ENCODE measurements at regions not wholly inside any gene's neighbourhood (a gene's known extent, or its start where the extent isn't known, plus 50 kb on each side); places are given as distances from the start of the nearest gene placed in this dataset.
A peak's percentile ranks its signal among the peaks of the same experiment; 100 is the strongest.

DNA sequence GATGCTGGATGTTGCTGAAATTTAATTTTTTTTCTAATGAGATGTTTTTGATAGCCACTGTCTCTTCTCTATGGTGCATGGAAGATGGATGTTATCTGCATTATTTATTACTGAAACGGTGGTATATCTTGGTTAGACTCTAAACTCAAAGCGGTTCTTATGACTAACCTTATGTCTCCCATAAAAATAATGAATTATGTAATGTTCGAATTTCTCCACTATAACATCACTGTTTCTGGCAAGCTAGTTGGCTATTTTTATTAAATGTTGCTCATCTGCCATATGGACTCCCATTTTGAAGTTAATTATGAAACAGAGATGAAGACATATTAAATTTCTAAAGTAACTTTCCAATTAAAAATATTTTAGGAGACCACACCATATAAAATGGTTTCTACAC, 808.6 kb upstream of the ADGRL4 start:
- H3K27ac ChIP-seq (ENCODE audit: low read depth, low read length, poor library complexity, severe bottlenecking): no peak overlapping the region
- 0 out of 2 replicates have a peak overlapping the region, but pooled peaks have one; percentile 3 for H2AFZ ChIP-seq (ENCODE audit: low read length)
- POLR2A ChIA-PET: no interaction called here

DNA sequence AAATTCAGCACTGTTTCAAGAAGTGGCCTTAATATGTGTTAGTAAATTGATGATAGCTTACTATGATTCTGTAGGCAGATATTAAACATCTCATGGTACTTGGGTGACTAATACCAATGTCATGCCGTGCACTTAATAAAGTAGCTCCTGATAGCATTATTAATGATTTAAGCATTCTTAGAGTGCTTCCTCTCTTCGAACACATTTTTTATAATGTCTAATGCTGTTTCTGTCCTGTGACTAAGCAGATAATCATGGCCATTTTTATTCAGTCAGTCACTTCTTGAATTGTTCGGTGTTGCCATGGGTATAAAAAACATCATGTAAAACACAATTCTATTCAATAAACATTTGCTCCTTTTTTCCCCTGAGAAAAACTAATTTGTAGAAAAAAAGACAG, 804.6 kb upstream of the ADGRL4 start:
- intact Hi-C loops (cut with micrococcal nuclease; ENCODE audit: unreplicated experiment): no loop called here
- Histone ChIP-seq H3K9me2 (ENCODE audit: insufficient read depth, low read length) (no peaks in the 10 kb centered on the region), H3K4me2 (ENCODE audit: low read length) (no peak overlapping the region), H3K79me2 (ENCODE audit: insufficient read depth, low read depth, low read length) (no peaks in the 10 kb centered on the region), H2AFZ (ENCODE audit: low read length) (no peak overlapping the region), H3K4me3 (ENCODE audit: low read depth, low read length, poor library complexity, severe bottlenecking) (no peak overlapping the region), H3K4me1 (ENCODE audit: insufficient read depth, low read length, poor library complexity, severe bottlenecking) (no peaks in the 10 kb centered on the region), H4K20me1 (ENCODE audit: insufficient read depth, low read length) (no peaks in the 10 kb centered on the region), H3K36me3 (ENCODE audit: insufficient read depth, low read length) (no peaks in the 10 kb centered on the region), H3K27ac (ENCODE audit: low read depth, low read length, poor library complexity, severe bottlenecking) (no peak overlapping the region), H3K9me3 (ENCODE audit: low read length) (peaks cover 13% of the 10 kb centered on the region; the same call in 1 of the 2 replicates)
- BruUV-seq (replicated peaks): no TSS peak
- ChIA-PET POLR2A (no interaction called here), CTCF (ENCODE audit: unreplicated experiment) (no interaction called here)
- TF ChIP-seq, protein P1, sequence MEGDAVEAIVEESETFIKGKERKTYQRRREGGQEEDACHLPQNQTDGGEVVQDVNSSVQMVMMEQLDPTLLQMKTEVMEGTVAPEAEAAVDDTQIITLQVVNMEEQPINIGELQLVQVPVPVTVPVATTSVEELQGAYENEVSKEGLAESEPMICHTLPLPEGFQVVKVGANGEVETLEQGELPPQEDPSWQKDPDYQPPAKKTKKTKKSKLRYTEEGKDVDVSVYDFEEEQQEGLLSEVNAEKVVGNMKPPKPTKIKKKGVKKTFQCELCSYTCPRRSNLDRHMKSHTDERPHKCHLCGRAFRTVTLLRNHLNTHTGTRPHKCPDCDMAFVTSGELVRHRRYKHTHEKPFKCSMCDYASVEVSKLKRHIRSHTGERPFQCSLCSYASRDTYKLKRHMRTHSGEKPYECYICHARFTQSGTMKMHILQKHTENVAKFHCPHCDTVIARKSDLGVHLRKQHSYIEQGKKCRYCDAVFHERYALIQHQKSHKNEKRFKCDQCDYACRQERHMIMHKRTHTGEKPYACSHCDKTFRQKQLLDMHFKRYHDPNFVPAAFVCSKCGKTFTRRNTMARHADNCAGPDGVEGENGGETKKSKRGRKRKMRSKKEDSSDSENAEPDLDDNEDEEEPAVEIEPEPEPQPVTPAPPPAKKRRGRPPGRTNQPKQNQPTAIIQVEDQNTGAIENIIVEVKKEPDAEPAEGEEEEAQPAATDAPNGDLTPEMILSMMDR (conservative IDR thresholded peaks at IDR 0.05; ENCODE audit: low read length): no peak
- TF ChIP-seq EZH2phosphoT487 (IDR thresholded peaks at IDR 0.05; ENCODE audit: borderline replicate concordance, low read depth, low read length): no peak
- no peak for DNase-seq (ENCODE audit: low spot score)

More for the DNA sequence above, 808.6 kb upstream of the ADGRL4 start:
- 0 out of 2 replicates have a peak, but pooled peaks cover 4% of the 10 kb centered on the region for H3K9me2 ChIP-seq (ENCODE audit: insufficient read depth, low read length)
- intact Hi-C loops (cut with micrococcal nuclease; ENCODE audit: unreplicated experiment): no loop called here
- CTCF ChIA-PET (ENCODE audit: unreplicated experiment): no interaction called here
- H3K36me3 ChIP-seq (ENCODE audit: insufficient read depth, low read length): no peaks in the 10 kb centered on the region
- no peaks in the 10 kb centered on the region for H3K9me3 ChIP-seq (ENCODE audit: low read length)
- H4K20me1 ChIP-seq (ENCODE audit: insufficient read depth, low read length): no peaks in the 10 kb centered on the region
- H3K4me3 ChIP-seq (ENCODE audit: low read depth, low read length, poor library complexity, severe bottlenecking): no peak overlapping the region
- no peaks in the 10 kb centered on the region for H3K4me1 ChIP-seq (ENCODE audit: insufficient read depth, low read length, poor library complexity, severe bottlenecking)
- no peak for DNase-seq (ENCODE audit: low spot score)
- BruUV-seq (replicated peaks): no TSS peak
- H3K4me2 ChIP-seq (ENCODE audit: low read length): no peak overlapping the region
- TF ChIP-seq, protein P1 (conservative IDR thresholded peaks at IDR 0.05; ENCODE audit: low read length): no peak
- TF ChIP-seq EZH2phosphoT487 (IDR thresholded peaks at IDR 0.05; ENCODE audit: borderline replicate concordance, low read depth, low read length): no peak
- no peaks in the 10 kb centered on the region for H3K79me2 ChIP-seq (ENCODE audit: insufficient read depth, low read depth, low read length)

DNA sequence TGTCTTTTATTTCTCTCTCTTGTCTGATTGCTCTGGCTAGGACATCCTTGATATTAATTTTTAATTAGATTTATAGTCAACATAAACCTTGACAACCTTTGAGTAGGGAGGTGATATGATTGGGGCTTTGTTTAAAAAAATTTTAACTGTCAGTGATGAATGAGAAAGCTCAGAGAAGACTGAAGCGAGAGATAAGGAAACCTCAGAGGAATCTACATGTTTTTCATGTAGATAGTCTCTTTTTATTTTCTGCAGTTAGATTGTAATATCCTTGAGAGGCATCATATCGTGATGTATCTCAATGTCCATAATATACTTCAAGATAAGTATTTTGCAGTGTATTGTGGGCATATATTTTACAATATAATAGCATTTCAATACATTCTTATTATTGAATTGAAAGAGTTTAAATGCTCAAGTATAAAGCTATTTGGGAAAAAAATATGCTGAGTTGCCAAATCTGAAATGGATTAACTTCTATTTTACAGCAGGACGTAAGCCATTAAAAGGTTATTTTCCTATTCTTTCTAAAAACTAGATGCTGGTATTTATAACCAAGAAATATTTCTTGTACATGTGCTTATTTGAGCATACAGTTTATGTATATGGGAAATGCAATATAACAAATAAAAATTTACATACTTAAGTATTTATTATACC, 802.4 kb upstream of the ADGRL4 start:
- CTCF ChIA-PET (ENCODE audit: unreplicated experiment): no interaction called here
- Histone ChIP-seq H3K4me1 (ENCODE audit: insufficient read depth, low read length, poor library complexity, severe bottlenecking) (no peaks in the 10 kb centered on the region), H3K4me3 (ENCODE audit: low read depth, low read length, poor library complexity, severe bottlenecking) (no peak overlapping the region), H3K4me2 (ENCODE audit: low read length) (no peak overlapping the region), H3K36me3 (ENCODE audit: insufficient read depth, low read length) (no peaks in the 10 kb centered on the region), H3K79me2 (ENCODE audit: insufficient read depth, low read depth, low read length) (no peaks in the 10 kb centered on the region), H3K9me2 (ENCODE audit: insufficient read depth, low read length) (no peaks in the 10 kb centered on the region), H2AFZ (ENCODE audit: low read length) (0 out of 2 replicates have a peak overlapping the region, but pooled peaks have one; percentile 11), H3K27ac (ENCODE audit: low read depth, low read length, poor library complexity, severe bottlenecking) (no peak overlapping the region), H4K20me1 (ENCODE audit: insufficient read depth, low read length) (no peaks in the 10 kb centered on the region), H3K9me3 (ENCODE audit: low read length) (peaks cover 13% of the 10 kb centered on the region; the same call in 1 of the 2 replicates)
- BruUV-seq (replicated peaks): no TSS peak
- intact Hi-C loops (cut with micrococcal nuclease; ENCODE audit: unreplicated experiment): no loop called here
- no peak for DNase-seq (ENCODE audit: low spot score)
- no peak for TF ChIP-seq EZH2phosphoT487 (IDR thresholded peaks at IDR 0.05; ENCODE audit: borderline replicate concordance, low read depth, low read length)
- TF ChIP-seq, protein P1 (conservative IDR thresholded peaks at IDR 0.05; ENCODE audit: low read length): no peak
- POLR2A ChIA-PET: interaction anchor here (1.5 kb wide), 1 partner anchor 27 kb away, joined by 4 read pairs; no protein-coding TSS in a partner anchor
